PFSK-1 (cell line): ENCODE measurements at regions not wholly inside any gene's neighbourhood (a gene's known extent, or its start where the extent isn't known, plus 50 kb on each side); places are given as distances from the start of the nearest gene placed in this dataset.

ENCODE experiments used
- FOXP2 ChIP-seq: optimal IDR thresholded peaks from 2 replicates; pipeline ENCODE3; 2011; ENCODE audit warnings: borderline replicate concordance, control low read depth, inconsistent platforms; ENCODE audit not compliant: insufficient read depth; ENCODE audit errors: extremely low read length, extremely low read depth
- POLR2AphosphoS5 ChIP-seq: IDR thresholded peaks from 2 replicates; pipeline ENCODE4 v1.6.1; 2012; ENCODE audit warnings: low read depth, mild to moderate bottlenecking, control low read depth, low read length, moderate library complexity
- SIN3A ChIP-seq: IDR thresholded peaks from 2 replicates; pipeline ENCODE4 v1.6.1; 2012; ENCODE audit warnings: mild to moderate bottlenecking, low read length, moderate library complexity, borderline replicate concordance; ENCODE audit not compliant: insufficient read depth
- TAF1 ChIP-seq: IDR thresholded peaks from 2 replicates; pipeline ENCODE4 v1.6.1; 2012; ENCODE audit warnings: low read length, control low read depth, borderline replicate concordance; ENCODE audit not compliant: insufficient read depth
- TF ChIP-seq, protein P1 (sequence below), 2 experiments: IDR thresholded peaks; 2 replicates each; pipeline versions ENCODE4 v1.6.1 to v1.8.0; 2011 to 2012; ENCODE audit warnings: low read depth in 2 of 2, low read length in 2 of 2, control low read depth in 1 of 2, inconsistent platforms in 1 of 2, mild to moderate bottlenecking in 1 of 2, moderate library complexity in 1 of 2; ENCODE audit not compliant: insufficient read depth in 1 of 2

DNA sequence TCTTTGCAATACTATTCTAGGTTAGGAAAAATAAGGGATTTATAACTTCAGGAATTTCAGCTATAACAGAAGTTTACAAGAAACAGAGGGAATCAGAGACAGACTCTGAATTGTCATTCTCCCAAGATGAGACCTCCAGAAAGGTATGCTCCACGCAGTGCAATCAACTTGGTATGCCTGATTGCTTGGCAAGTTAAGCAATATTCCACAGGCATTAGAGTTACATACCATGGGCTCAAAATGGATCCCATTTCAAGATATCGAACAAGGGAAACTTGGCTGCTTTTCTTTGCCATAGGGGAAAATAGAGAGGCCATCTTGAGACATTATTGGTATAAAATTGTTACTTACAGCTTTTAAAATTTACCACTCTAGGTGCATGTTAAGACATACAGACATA is 615.6 kb upstream of the SOX9 start:
- TF ChIP-seq FOXP2 (no peak), SIN3A (no peak), POLR2AphosphoS5 (no peak), TAF1 (no peak)
- TF ChIP-seq, protein P1, sequence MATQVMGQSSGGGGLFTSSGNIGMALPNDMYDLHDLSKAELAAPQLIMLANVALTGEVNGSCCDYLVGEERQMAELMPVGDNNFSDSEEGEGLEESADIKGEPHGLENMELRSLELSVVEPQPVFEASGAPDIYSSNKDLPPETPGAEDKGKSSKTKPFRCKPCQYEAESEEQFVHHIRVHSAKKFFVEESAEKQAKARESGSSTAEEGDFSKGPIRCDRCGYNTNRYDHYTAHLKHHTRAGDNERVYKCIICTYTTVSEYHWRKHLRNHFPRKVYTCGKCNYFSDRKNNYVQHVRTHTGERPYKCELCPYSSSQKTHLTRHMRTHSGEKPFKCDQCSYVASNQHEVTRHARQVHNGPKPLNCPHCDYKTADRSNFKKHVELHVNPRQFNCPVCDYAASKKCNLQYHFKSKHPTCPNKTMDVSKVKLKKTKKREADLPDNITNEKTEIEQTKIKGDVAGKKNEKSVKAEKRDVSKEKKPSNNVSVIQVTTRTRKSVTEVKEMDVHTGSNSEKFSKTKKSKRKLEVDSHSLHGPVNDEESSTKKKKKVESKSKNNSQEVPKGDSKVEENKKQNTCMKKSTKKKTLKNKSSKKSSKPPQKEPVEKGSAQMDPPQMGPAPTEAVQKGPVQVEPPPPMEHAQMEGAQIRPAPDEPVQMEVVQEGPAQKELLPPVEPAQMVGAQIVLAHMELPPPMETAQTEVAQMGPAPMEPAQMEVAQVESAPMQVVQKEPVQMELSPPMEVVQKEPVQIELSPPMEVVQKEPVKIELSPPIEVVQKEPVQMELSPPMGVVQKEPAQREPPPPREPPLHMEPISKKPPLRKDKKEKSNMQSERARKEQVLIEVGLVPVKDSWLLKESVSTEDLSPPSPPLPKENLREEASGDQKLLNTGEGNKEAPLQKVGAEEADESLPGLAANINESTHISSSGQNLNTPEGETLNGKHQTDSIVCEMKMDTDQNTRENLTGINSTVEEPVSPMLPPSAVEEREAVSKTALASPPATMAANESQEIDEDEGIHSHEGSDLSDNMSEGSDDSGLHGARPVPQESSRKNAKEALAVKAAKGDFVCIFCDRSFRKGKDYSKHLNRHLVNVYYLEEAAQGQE (IDR thresholded peaks at IDR 0.05; ENCODE audit: insufficient read depth in 1 of 2, low read depth in 2 of 2, low read length in 2 of 2) = no peak

DNA sequence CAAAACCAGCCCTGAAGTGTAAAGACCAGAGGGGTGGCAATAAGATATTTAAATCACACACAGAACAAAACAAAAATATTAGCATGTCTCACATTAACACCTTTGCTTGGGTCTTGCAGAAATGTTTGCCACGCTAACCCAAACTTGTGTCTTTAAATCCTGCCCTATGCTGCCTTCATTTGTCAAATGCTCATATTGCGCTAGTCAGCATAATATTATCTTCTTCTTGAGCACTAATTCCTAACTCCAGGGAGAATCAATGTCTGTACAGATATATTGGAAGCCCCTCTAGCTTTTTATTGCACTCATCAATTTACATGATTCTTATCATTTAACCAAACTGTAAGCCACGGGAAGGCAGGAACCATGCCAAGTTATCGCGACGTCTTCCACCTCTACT is 614.8 kb upstream of the SOX9 start:
- TF ChIP-seq, protein P1 (IDR thresholded peaks at IDR 0.05; ENCODE audit: insufficient read depth in 1 of 2, low read depth in 2 of 2, low read length in 2 of 2) = no peak
- no peak for TF ChIP-seq SIN3A

GRCh38 chr17:71511266-71511995 is 609.4 kb upstream of the SOX9 start:
- no peak for TF ChIP-seq FOXP2
- TF ChIP-seq TAF1 = no peak
- TF ChIP-seq POLR2AphosphoS5 = no peak
- no peak for TF ChIP-seq SIN3A
- TF ChIP-seq, protein P1 (IDR thresholded peaks at IDR 0.05; ENCODE audit: insufficient read depth in 1 of 2, low read depth in 2 of 2, low read length in 2 of 2) = no peak

DNA sequence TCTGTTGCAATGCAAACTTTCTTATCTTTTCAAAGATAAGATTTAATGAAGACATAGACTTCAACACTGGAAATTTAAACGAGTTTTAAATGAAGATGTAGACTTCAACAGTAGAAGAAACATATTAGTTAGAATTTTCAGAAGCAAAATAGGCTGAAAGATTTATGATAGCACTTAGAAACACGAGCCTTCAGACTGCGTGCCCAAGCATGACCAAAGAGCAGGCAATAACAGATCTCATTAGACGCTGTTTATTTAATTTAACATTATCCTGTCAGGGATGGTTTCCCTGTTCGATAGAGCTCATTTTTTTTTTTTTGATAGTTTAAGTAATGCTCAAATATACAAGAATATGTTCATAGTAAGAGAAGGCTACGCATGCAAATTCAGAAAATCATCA is 604.7 kb upstream of the SOX9 start:
- TF ChIP-seq TAF1 (no peak), FOXP2 (no peak), POLR2AphosphoS5 (no peak), SIN3A (no peak)
- TF ChIP-seq, protein P1 (IDR thresholded peaks at IDR 0.05; ENCODE audit: insufficient read depth in 1 of 2, low read depth in 2 of 2, low read length in 2 of 2) = no peak

- TF ChIP-seq TAF1 (no peak), FOXP2 (no peak)
- TF ChIP-seq, protein P1 (IDR thresholded peaks at IDR 0.05; ENCODE audit: insufficient read depth in 1 of 2, low read depth in 2 of 2, low read length in 2 of 2) = no peak
Measured at GRCh38 chr17:71519285-71519684, 601.5 kb upstream of the SOX9 start.
